Pancreas (tissue), 10 donors: ENCODE measurements at regions not wholly inside any gene's neighbourhood (a gene's known extent, or its start where the extent isn't known, plus 50 kb on each side); places are given as distances from the start of the nearest gene placed in this dataset.

Experiments used
- ATAC-seq, 4 donors: fragments of 200-7000 bp; cut with Tn5 transposase; one replicate each; pipeline versions ENCODE4 v1.8.0 to v1.9.1; 2020; ENCODE audit warnings: mild to moderate bottlenecking in 4 of 4, moderate library complexity in 4 of 4
- DNase-seq, 6 donors: peaks; one replicate each; pipeline ENCODE4 v3.0.0-alpha.2; 2020
- FAIRE-seq: peaks from 2 replicates; lab custom pipeline; 2012; peaks lifted over from hg19 to GRCh38; lab: Jason Lieb, UNC
- H3K27ac ChIP-seq, 4 donors: fragments of 200-600 bp; sonication (generic); 1 replicate in 3 of 4; 2 replicates in 1 of 4; pipeline versions ENCODE4 v1.5.0 to v1.8.0; 2020
- H3K27me3 ChIP-seq, 4 donors: fragments of 200-600 bp; one replicate each; pipeline ENCODE4 v1.8.0; 2021
- H3K36me3 ChIP-seq, 3 donors: fragments of 200-600 bp; sonication (generic) in 1 of 3; one replicate each; pipeline versions ENCODE4 v1.5.0 to v1.8.0; 2020 to 2021
- H3K4me1 ChIP-seq, 3 donors: fragments of 200-600 bp; one replicate each; pipeline ENCODE4 v1.8.0; 2021
- H3K4me3 ChIP-seq, 4 donors: fragments of 200-600 bp; sonication (generic) in 2 of 4; one replicate each; pipeline versions ENCODE4 v1.5.0 to v1.8.0; 2020 to 2021
- H3K9me3 ChIP-seq, 4 donors: fragments of 200-600 bp; one replicate each; pipeline ENCODE4 v1.8.0; 2021
- CTCF ChIP-seq, 4 donors: fragments of 200-600 bp; sonication (generic) in 3 of 4; IDR thresholded peaks; one replicate each; pipeline versions ENCODE4 v1.5.0 to v1.8.0; 2021; ENCODE audit warnings: antibody characterized with exemption in 4 of 4
- WGBS, 2 donors: extraction: QIAGEN DNeasy Blood & Tissue Kit; methylation state at CpG; one replicate each; pipeline ENCODE4 v1.1.7; 2013; 5-methylcytosine and 5-hydroxymethylcytosine counted together
- intact Hi-C, 3 donors: fragments of 100-400 bp; cut with DNase I; formaldehyde crosslinking; loops; one replicate each; pipeline versions ENCODE4 v1.11.1 to v1.14.2; 2022
- donor health status: healthy with polysubstance abuse.
- donor health status: DM: no; HTN: no; CAD: no; lungs with moderate emphysema.
- donor health status: DM: no; HTN: no; CAD: no.
- donor health status: control.
- donor health status: control.
- donor health status: Bipolar disorder and iron deficiency.
- donor health status: DM: yes; HTN: yes; CAD: no.
- donor health status: DM: no; HTN: no; CAD: no.
- donor health status: DM: no; HTN: no; CAD: no.
- donor health status: DM: yes; HTN: yes; CAD: no.

GRCh38 chr5:82669720-82670119 lies 391.6 kb upstream of the RPS23 start:
- DNase-seq: no peak
- no peak overlapping the region for H3K27ac ChIP-seq
- ATAC-seq: no peak
- no peak for TF ChIP-seq CTCF (IDR thresholded peaks at IDR 0.05)
- no peaks in the 10 kb centered on the region for H3K9me3 ChIP-seq
- FAIRE-seq: no peak
- no peak overlapping the region for H3K4me3 ChIP-seq
- WGBS, 2 donors: 84 to 91% methylated on average over 1 of the region's 1 CpG
- intact Hi-C loops: no loop called here
- H3K36me3 ChIP-seq: no peaks in the 10 kb centered on the region
- H3K27me3 ChIP-seq: no peaks in the 10 kb centered on the region
- no peaks in the 10 kb centered on the region for H3K4me1 ChIP-seq

DNA sequence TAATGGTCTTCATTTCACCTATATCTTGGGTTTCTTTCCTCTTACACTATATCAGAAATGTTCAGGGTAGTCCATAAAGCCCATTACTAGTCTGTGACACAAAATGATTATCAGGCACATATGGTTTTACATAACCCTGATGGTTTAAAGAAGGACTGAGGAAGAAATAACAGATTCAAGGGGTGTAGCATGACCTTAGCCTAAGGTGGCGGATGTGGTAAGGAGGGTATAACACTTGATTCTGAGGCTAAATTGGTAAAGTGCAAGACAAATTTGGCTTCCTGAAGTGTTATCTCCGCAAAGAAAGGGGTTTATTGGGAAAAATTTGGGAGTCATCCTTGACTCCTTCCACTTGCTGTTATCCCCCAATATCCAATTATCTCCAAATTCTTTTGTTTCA lies 388.2 kb upstream of the RPS23 start:
- Histone ChIP-seq H3K4me3 (no peak overlapping the region), H3K4me1 (no peaks in the 10 kb centered on the region), H3K27me3 (no peaks in the 10 kb centered on the region), H3K27ac (no peak overlapping the region), H3K9me3 (no peaks in the 10 kb centered on the region), H3K36me3 (no peaks in the 10 kb centered on the region)
- TF ChIP-seq CTCF (IDR thresholded peaks at IDR 0.05): no peak
- 92 to 93% methylated on average over 2 of the region's 2 CpGs for WGBS, 2 donors
- no peak for ATAC-seq
- DNase-seq: no peak
- intact Hi-C loops: no loop called here
- FAIRE-seq: no peak

DNA sequence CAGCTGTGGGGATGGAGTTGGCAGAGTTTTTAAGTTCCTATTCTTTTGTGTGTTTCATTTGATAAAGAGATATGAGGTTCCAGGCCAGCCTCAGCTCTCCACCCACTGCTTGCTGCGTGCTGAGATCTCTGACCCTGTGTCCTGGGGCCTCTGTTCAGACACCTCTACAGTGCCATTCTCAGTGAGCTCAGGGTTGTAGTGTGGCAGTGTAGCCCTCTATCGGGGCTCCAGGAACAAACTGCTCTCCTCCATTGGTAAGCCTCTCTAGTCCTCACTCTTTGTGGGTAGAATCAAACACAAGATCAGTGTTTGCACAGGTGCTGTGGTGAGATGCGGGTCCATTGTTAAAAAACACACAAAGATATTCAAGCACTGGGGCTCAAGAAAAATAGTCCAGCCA lies 386.6 kb upstream of the RPS23 start:
- H3K4me3 ChIP-seq: no peak overlapping the region
- FAIRE-seq (no peak), ATAC-seq (peak in 2 of 4 donors; percentile 16 to 41), DNase-seq (no peak)
- H3K36me3 ChIP-seq: no peaks in the 10 kb centered on the region
- intact Hi-C loops: no loop called here
- WGBS, 2 donors: 34 to 35% methylated on average over 3 of the region's 3 CpGs
- no peaks in the 10 kb centered on the region for H3K9me3 ChIP-seq
- H3K4me1 ChIP-seq: no peaks in the 10 kb centered on the region
- no peak overlapping the region for H3K27ac ChIP-seq
- H3K27me3 ChIP-seq: no peaks in the 10 kb centered on the region
- no peak for TF ChIP-seq CTCF (IDR thresholded peaks at IDR 0.05)

GRCh38 chr5:82663225-82663624 lies 385.1 kb upstream of the RPS23 start:
- no peak for TF ChIP-seq CTCF (IDR thresholded peaks at IDR 0.05)
- no peak for DNase-seq
- Histone ChIP-seq H3K27me3 (no peaks in the 10 kb centered on the region), H3K36me3 (no peaks in the 10 kb centered on the region), H3K4me3 (no peak overlapping the region), H3K4me1 (no peaks in the 10 kb centered on the region), H3K27ac (no peak overlapping the region), H3K9me3 (no peaks in the 10 kb centered on the region)
- 67 to 80% methylated on average over 4 of the region's 4 CpGs for WGBS, 2 donors
- intact Hi-C loops: no loop called here
- ATAC-seq: no peak
- no peak for FAIRE-seq

GRCh38 chr5:82662340-82662739 lies 384.2 kb upstream of the RPS23 start:
- intact Hi-C loops: no loop called here
- H3K27me3 ChIP-seq: no peaks in the 10 kb centered on the region
- H3K4me1 ChIP-seq: no peaks in the 10 kb centered on the region
- WGBS, 2 donors: 51 to 70% methylated on average over 1 of the region's 1 CpG
- ATAC-seq: no peak
- H3K4me3 ChIP-seq: no peak overlapping the region
- FAIRE-seq: no peak
- H3K27ac ChIP-seq: no peak overlapping the region
- no peak for TF ChIP-seq CTCF (IDR thresholded peaks at IDR 0.05)
- DNase-seq: no peak
- no peaks in the 10 kb centered on the region for H3K36me3 ChIP-seq
- no peaks in the 10 kb centered on the region for H3K9me3 ChIP-seq
